AG10803 (cell line): ENCODE measurements at regions not wholly inside any gene's neighbourhood (a gene's known extent, or its start where the extent isn't known, plus 50 kb on each side); places are given as distances from the start of the nearest gene placed in this dataset.
A peak's percentile ranks its signal among the peaks of the same experiment; 100 is the strongest.

Experiments
- DNase-seq: peaks from one replicate; pipeline ENCODE4 v3.0.0; 2010; ENCODE audit warnings: low read depth
- H3K4me3 ChIP-seq: 2 replicates; pipeline ENCODE4 v1.5.1; 2011; ENCODE audit warnings: mild to moderate bottlenecking, low read length, control low read depth
- TF ChIP-seq, protein P1 (sequence below): conservative IDR thresholded peaks from 2 replicates; pipeline ENCODE4 v1.5.1; 2011; ENCODE audit warnings: mild to moderate bottlenecking, low read length, control low read depth, inconsistent platforms

- H3K4me3 ChIP-seq = no peak overlapping the region
- DNase-seq = no peak
- TF ChIP-seq, protein P1, sequence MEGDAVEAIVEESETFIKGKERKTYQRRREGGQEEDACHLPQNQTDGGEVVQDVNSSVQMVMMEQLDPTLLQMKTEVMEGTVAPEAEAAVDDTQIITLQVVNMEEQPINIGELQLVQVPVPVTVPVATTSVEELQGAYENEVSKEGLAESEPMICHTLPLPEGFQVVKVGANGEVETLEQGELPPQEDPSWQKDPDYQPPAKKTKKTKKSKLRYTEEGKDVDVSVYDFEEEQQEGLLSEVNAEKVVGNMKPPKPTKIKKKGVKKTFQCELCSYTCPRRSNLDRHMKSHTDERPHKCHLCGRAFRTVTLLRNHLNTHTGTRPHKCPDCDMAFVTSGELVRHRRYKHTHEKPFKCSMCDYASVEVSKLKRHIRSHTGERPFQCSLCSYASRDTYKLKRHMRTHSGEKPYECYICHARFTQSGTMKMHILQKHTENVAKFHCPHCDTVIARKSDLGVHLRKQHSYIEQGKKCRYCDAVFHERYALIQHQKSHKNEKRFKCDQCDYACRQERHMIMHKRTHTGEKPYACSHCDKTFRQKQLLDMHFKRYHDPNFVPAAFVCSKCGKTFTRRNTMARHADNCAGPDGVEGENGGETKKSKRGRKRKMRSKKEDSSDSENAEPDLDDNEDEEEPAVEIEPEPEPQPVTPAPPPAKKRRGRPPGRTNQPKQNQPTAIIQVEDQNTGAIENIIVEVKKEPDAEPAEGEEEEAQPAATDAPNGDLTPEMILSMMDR = no peak
Measured at GRCh38 chr6:147710890-147711289, 202.4 kb downstream of the SAMD5 start.

DNA sequence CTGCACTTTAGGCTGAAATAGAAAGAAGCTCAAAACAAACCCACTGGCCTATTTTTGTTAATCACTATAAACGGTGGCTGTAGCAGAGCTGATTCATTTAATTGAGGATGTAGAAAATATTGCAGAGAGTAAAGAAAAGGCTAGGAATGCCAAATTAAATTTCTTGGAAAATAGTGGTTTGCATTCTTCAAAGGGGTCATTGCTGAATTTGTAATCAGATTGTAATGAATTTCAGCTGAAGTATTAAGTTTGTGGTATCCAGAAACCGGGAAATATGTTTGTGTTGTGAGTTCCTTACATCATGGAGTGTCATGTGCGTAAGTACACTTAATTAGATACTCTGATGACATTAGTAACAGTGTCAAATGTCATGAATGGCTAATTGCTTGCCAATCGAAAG is 203.0 kb downstream of the SAMD5 start:
- DNase-seq = peak; percentile 41
- TF ChIP-seq, protein P1 = no peak
- H3K4me3 ChIP-seq = no peak overlapping the region

- no peak for DNase-seq
- no peak overlapping the region for H3K4me3 ChIP-seq
- TF ChIP-seq, protein P1 = no peak
Measured at GRCh38 chr6:147712841-147713240, 204.4 kb downstream of the SAMD5 start.

DNA sequence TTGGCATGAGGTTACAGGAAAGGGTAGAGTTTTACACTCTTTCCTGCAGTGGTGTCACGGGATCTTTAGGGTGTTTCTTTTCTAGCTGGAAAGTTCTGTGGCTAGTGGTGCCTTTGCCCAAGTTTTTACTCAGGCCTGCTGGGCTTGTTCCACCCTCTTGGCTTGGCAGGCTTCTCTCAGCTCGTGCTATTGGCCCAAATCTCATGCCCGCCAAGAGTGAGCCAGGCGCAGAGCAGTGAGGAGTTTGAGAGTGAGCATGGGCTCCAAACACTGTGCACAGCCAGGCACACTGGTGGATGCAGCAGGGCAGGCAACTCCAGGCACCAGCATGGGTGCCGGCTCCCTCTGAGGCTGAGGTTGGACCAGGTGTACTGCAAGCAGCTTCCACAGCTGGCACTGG is 206.5 kb downstream of the SAMD5 start:
- TF ChIP-seq, protein P1 = no peak
- DNase-seq = no peak
- H3K4me3 ChIP-seq = no peak overlapping the region

- no peak for DNase-seq
- H3K4me3 ChIP-seq = no peak overlapping the region
- TF ChIP-seq, protein P1 = no peak
Measured at GRCh38 chr6:147716434-147716833, 207.9 kb downstream of the SAMD5 start.

- no peak for DNase-seq
- no peak overlapping the region for H3K4me3 ChIP-seq
- TF ChIP-seq, protein P1 = no peak
Measured at GRCh38 chr6:147717991-147718390, 209.5 kb downstream of the SAMD5 start.

DNA sequence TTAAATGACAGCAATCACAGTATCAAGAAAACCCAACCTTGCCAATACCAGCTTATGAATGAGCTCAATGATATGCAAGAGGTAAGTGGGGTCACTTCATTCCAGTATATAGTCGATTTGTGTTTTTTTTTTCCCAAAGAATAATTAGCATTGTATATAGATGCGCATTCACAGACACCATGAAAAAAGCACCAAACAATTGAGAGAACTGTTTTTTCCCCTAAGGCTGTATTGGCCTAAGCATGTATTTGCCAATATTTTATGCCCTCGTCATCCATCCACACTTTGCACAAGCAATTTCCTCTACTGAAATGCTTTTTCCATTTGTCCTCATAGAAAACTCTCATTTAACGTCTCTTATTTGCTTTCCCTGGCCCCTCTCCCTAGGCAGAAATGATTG is 213.7 kb downstream of the SAMD5 start:
- no peak overlapping the region for H3K4me3 ChIP-seq
- TF ChIP-seq, protein P1 = no peak
- no peak for DNase-seq
